Glutamatergic neuron (in vitro differentiated cells): ENCODE measurements at regions not wholly inside any gene's neighbourhood (a gene's known extent, or its start where the extent isn't known, plus 50 kb on each side); places are given as distances from the start of the nearest gene placed in this dataset.
"Not testable (repeated sequence)": the region's sequence is repeated elsewhere in the genome, so short reads cannot be mapped to it uniquely, and the experiment has no call there.

Source experiments
- DNase-seq: peaks from one replicate; pipeline ENCODE4 v3.0.0; 2022
- H3K27ac Mint-ChIP-seq: one replicate; pipeline ENCODE4 v1.8.0; 2020; ENCODE audit warnings: mild to moderate bottlenecking, mixed read lengths, inconsistent platforms; ENCODE audit not compliant: unreplicated experiment
- H3K27me3 Mint-ChIP-seq: one replicate; pipeline ENCODE4 v1.8.0; 2020; ENCODE audit warnings: mild to moderate bottlenecking, moderate library complexity, mixed read lengths, inconsistent platforms; ENCODE audit not compliant: unreplicated experiment
- H3K36me3 Mint-ChIP-seq: one replicate; pipeline ENCODE4 v1.8.0; 2020; ENCODE audit warnings: mild to moderate bottlenecking, mixed read lengths, inconsistent platforms; ENCODE audit not compliant: unreplicated experiment
- H3K4me1 Mint-ChIP-seq: one replicate; pipeline ENCODE4 v1.8.0; 2020; ENCODE audit warnings: mild to moderate bottlenecking, low read depth, mixed read lengths, inconsistent platforms; ENCODE audit not compliant: unreplicated experiment
- H3K4me3 Mint-ChIP-seq: one replicate; pipeline ENCODE4 v1.8.0; 2020; ENCODE audit warnings: mild to moderate bottlenecking, mixed read lengths, inconsistent platforms; ENCODE audit not compliant: unreplicated experiment
- H3K9me3 Mint-ChIP-seq: one replicate; pipeline ENCODE4 v1.8.0; 2020; ENCODE audit warnings: mild to moderate bottlenecking, moderate library complexity, mixed read lengths, inconsistent platforms; ENCODE audit not compliant: unreplicated experiment
- TF ChIP-seq, protein P1 (sequence below): fragments of 200-600 bp; sonication (generic); IDR thresholded peaks from one replicate; pipeline ENCODE4 v1.5.0; 2021; ENCODE audit not compliant: partially characterized antibody, unreplicated experiment

DNA sequence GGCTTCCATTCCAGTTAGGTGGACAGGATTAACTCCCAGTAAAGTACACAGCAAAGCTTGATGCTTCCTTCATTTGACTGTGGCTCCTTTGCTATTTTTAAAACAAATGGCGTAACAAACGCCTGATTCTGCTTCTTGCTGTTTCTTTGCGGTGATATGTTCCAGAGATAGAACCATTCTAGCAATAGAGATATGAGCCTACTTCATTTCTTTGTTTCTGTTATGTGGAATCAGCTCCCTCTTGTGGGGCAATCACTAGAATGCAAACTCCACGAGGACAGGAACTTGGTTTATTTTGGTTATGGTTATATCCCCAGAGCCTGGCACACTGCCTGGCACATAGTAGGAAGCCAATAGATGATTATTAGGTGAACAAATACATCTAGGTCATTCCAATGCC, 122.6 kb upstream of the SLC6A11 start:
- H3K9me3 Mint-ChIP-seq, result peaks cover 2% of the 10 kb centered on the region
- H3K4me3 Mint-ChIP-seq, result no peak overlapping the region
- no peak for DNase-seq
- peaks cover 5% of the 10 kb centered on the region for H3K4me1 Mint-ChIP-seq
- TF ChIP-seq, protein P1, sequence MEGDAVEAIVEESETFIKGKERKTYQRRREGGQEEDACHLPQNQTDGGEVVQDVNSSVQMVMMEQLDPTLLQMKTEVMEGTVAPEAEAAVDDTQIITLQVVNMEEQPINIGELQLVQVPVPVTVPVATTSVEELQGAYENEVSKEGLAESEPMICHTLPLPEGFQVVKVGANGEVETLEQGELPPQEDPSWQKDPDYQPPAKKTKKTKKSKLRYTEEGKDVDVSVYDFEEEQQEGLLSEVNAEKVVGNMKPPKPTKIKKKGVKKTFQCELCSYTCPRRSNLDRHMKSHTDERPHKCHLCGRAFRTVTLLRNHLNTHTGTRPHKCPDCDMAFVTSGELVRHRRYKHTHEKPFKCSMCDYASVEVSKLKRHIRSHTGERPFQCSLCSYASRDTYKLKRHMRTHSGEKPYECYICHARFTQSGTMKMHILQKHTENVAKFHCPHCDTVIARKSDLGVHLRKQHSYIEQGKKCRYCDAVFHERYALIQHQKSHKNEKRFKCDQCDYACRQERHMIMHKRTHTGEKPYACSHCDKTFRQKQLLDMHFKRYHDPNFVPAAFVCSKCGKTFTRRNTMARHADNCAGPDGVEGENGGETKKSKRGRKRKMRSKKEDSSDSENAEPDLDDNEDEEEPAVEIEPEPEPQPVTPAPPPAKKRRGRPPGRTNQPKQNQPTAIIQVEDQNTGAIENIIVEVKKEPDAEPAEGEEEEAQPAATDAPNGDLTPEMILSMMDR, result no peak
- H3K27me3 Mint-ChIP-seq, result peaks cover 7% of the 10 kb centered on the region
- peaks cover 4% of the 10 kb centered on the region for H3K36me3 Mint-ChIP-seq
- H3K27ac Mint-ChIP-seq, result no peak overlapping the region

DNA sequence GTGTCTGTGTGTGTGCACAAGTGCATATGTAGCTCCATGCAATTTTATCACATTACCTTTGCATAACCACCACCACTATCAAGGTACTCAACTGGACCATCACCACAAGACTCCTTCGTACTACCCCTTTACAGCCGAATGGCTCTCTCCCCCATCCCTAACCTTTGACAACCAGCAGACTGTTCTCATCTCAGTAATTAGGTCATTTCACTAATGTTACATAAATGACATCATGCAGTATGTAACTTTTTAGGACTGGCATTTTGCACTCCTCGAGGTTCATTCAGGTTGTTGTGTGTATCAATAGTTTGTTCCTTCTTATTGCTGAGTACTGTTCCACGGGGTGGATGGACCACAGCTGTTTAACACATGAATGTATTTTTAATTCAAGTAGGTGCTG, 121.8 kb upstream of the SLC6A11 start:
- TF ChIP-seq, protein P1, result no peak
- H3K27me3 Mint-ChIP-seq, result peaks cover 7% of the 10 kb centered on the region
- peaks cover 4% of the 10 kb centered on the region for H3K9me3 Mint-ChIP-seq
- no peak overlapping the region for H3K27ac Mint-ChIP-seq
- H3K4me1 Mint-ChIP-seq, result peaks cover 6% of the 10 kb centered on the region
- no peak overlapping the region for H3K4me3 Mint-ChIP-seq
- peaks cover 4% of the 10 kb centered on the region for H3K36me3 Mint-ChIP-seq
- no peak for DNase-seq

DNA sequence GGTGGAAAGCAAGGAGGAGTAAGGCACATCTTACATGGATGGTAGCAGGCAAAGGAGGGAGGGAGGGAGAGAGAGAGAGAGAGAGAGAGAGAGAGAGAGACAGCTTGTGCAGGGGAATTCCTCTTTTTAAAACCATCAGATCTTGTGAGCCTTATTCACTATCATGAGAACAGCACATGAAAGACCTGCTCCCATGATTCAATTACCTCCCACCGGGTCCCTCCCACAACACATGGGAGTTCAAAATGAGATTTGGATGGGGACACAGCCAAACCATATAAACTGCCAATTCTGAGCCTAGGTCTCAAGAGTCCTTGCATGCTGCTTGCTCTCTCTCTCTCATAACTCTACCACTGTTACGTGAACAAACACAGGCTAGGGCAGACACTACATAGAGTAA, 120.8 kb upstream of the SLC6A11 start:
- not testable (repeated sequence) for DNase-seq

DNA sequence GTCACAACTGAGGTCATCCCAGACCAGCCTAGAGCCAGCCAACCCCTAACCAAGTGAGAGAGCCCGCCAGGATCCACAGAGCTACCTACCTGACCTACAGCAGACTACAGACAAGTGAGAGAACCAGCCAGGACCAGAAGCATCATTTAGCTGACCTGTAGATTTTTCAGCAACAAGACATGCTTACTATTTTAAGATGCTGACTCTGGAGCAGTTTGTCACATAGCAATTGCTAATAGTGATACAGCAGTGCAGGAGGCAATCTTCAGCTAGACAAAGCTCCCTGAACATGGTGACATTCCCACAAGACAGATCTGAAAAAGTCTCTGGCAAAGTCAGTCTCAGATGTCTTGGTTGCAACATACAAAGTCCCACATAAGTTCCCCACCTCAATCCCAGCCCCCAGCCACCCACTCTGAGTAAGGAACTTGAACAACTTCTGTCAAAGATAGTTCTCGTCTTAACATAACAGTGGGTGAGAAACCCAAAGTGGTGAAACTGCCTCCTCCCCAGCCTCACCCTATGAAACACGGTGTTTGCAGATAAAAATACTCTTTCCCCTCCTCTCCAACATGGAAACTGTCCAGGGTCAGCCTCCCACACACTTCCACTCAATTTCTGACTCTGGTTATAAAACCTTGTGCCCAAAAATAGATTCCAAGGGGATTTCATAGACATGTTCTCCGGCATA, 120.3 kb upstream of the SLC6A11 start:
- H3K27ac Mint-ChIP-seq, result no peak overlapping the region
- peaks cover 7% of the 10 kb centered on the region for H3K27me3 Mint-ChIP-seq
- peaks cover 4% of the 10 kb centered on the region for H3K4me1 Mint-ChIP-seq
- peaks cover 4% of the 10 kb centered on the region for H3K36me3 Mint-ChIP-seq
- H3K4me3 Mint-ChIP-seq, result no peak overlapping the region
- TF ChIP-seq, protein P1, result no peak
- DNase-seq, result no peak
- peaks cover 4% of the 10 kb centered on the region for H3K9me3 Mint-ChIP-seq

More for the DNA sequence above, 120.8 kb upstream of the SLC6A11 start:
- not testable (repeated sequence) for H3K27me3 Mint-ChIP-seq, H3K4me1 Mint-ChIP-seq, H3K4me3 Mint-ChIP-seq, H3K9me3 Mint-ChIP-seq, H3K36me3 Mint-ChIP-seq, H3K27ac Mint-ChIP-seq

DNA sequence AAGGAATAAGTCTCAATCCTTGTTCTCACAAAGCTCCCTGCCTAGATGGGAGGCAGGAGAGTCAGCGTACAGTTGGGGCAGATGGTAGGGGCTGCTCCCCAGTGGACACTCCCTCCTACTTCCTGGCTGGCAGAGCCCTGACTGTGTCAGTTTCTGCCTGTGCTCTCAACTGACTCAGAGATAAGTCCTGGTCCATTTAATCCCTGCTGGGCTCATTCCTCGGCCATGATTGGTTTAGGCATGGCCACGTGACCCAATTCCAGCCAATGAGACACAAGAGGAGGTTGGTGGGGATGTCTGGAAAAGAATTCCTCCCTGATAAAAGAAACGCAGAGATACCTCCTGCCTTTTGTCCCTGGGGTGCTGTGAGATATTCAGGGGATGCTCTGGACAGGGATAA, 118.1 kb upstream of the SLC6A11 start:
- Mint-ChIP-seq H3K4me1 (peaks cover 4% of the 10 kb centered on the region), H3K4me3 (no peak overlapping the region), H3K27me3 (peaks cover 7% of the 10 kb centered on the region), H3K36me3 (peaks cover 4% of the 10 kb centered on the region), H3K27ac (no peak overlapping the region), H3K9me3 (peaks cover 4% of the 10 kb centered on the region)
- DNase-seq, result no peak
- TF ChIP-seq, protein P1, result no peak
